Activated CD4-positive, alpha-beta T cell treated with anti-CD3 and anti-CD28 coated beads, Interleukin-2, amount 10 ng/mL, durations not matched to agents 24 days and 14 days (primary cell): ENCODE measurements at regions not wholly inside any gene's neighbourhood (a gene's known extent, or its start where the extent isn't known, plus 50 kb on each side); places are given as distances from the start of the nearest gene placed in this dataset.

ENCODE experiments used
- DNase-seq: peaks from one replicate; pipeline ENCODE4 v3.0.0; 2022
- H3K27ac Mint-ChIP-seq: one replicate; pipeline ENCODE4 v1.8.0; 2022; ENCODE audit warnings: mild to moderate bottlenecking, mixed read lengths
- H3K27me3 Mint-ChIP-seq: one replicate; pipeline ENCODE4 v1.8.0; 2022; ENCODE audit warnings: mixed read lengths
- H3K36me3 Mint-ChIP-seq: one replicate; pipeline ENCODE4 v1.8.0; 2022; ENCODE audit warnings: low read depth, mild to moderate bottlenecking, mixed read lengths
- H3K4me1 Mint-ChIP-seq: one replicate; pipeline ENCODE4 v1.8.0; 2021; ENCODE audit warnings: mixed read lengths
- H3K4me3 Mint-ChIP-seq: one replicate; pipeline ENCODE4 v1.8.0; 2022; ENCODE audit warnings: mild to moderate bottlenecking, moderate library complexity, mixed read lengths
- H3K9me3 Mint-ChIP-seq: one replicate; pipeline ENCODE4 v1.8.0; 2021; ENCODE audit warnings: mixed read lengths
- intact Hi-C: fragments of 100-400 bp; cut with micrococcal nuclease; formaldehyde crosslinking; loops from one replicate; pipeline ENCODE4 v1.15.1; 2023

DNA sequence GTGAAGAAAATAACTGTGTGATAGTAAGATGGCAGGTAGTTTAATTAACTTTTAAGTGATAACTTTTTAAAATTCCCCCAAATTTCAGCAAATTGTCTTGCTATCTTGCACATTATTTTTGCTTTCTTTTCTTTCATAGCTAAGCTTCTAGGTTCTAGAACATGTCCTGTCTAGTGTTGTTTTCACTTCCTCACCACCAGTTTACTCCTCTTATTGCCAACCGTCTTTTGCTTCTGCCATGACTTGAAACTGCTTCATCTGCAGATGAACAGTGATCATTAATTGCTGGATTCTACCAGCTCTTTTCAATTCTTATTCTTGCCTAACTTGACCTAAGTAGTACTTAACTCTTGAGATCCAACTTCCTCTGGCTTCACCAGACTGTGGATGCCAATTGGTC, 137.8 kb downstream of the CENPW start:
- Mint-ChIP-seq H3K4me3 (no peak overlapping the region), H3K4me1 (no peaks in the 10 kb centered on the region), H3K27me3 (no peaks in the 10 kb centered on the region), H3K36me3 (no peaks in the 10 kb centered on the region), H3K27ac (no peak overlapping the region), H3K9me3 (no peaks in the 10 kb centered on the region)
- intact Hi-C loops = no loop called here
- DNase-seq = no peak

DNA sequence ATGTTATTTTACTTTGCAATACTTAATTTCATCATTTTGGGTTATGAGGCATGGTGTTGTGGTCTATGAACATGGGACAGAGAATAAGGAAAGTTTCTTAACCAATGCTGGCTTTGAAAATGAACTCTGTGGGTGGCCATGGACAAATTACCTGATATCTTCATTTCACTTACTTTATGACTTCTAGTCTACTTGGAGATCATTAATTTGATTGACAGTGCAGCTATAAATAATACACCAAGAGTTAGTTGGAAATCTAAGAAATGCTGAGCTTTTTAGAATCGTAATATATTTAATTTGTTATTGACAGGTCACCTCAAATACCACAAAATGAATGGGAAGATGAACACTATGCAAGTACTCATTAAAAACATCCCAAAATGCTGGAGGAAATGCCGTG, 140.4 kb downstream of the CENPW start:
- no peak for DNase-seq
- H3K4me3 Mint-ChIP-seq = no peak overlapping the region
- intact Hi-C loops = no loop called here
- H3K4me1 Mint-ChIP-seq = no peaks in the 10 kb centered on the region
- H3K36me3 Mint-ChIP-seq = no peaks in the 10 kb centered on the region
- no peaks in the 10 kb centered on the region for H3K9me3 Mint-ChIP-seq
- no peak overlapping the region for H3K27ac Mint-ChIP-seq
- no peaks in the 10 kb centered on the region for H3K27me3 Mint-ChIP-seq

DNA sequence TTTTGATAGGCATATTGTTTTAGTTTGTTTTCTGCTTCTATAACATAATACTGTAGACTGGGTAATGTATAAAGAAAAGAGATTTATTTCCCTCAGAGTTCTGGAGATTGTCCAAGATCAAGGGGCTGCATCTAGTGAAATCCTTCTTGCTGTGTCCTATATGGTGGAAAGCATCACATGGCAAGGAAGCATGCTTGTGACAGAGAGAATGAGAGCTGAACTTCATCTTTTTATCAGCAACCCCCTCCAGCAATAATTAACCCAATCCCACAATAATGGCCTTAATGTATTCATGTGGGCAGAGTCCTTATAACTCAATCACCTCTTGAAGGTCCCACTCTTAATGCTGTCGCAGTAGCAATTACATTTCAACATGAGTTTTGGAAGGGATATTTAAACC, 141.4 kb downstream of the CENPW start:
- no peaks in the 10 kb centered on the region for H3K9me3 Mint-ChIP-seq
- H3K4me3 Mint-ChIP-seq = no peak overlapping the region
- no peak for DNase-seq
- intact Hi-C loops = no loop called here
- no peaks in the 10 kb centered on the region for H3K36me3 Mint-ChIP-seq
- no peaks in the 10 kb centered on the region for H3K4me1 Mint-ChIP-seq
- no peak overlapping the region for H3K27ac Mint-ChIP-seq
- H3K27me3 Mint-ChIP-seq = no peaks in the 10 kb centered on the region

DNA sequence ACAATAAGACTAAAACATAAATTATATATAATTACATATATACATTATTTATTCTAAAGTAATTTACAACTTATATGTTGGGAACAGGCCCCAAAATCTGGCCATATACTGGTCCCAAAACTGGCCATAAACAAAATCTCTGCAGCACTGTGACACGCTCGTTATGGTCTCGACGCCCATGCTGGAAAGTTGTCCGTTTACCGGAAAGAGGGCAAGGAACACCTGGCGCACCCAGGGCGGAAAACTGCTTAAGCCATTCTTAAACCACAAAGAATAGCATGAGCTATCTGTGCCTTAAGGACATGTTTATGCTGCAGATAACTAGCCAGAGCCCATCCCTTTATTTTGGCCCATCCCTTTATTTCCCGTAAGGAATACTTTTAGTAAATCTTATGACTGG, 164.9 kb downstream of the CENPW start:
- DNase-seq = no peak
- Mint-ChIP-seq H3K27ac (no peak overlapping the region), H3K36me3 (no peaks in the 10 kb centered on the region), H3K4me1 (no peaks in the 10 kb centered on the region), H3K27me3 (no peaks in the 10 kb centered on the region), H3K4me3 (no peak overlapping the region), H3K9me3 (no peaks in the 10 kb centered on the region)
- intact Hi-C loops = no loop called here

DNA sequence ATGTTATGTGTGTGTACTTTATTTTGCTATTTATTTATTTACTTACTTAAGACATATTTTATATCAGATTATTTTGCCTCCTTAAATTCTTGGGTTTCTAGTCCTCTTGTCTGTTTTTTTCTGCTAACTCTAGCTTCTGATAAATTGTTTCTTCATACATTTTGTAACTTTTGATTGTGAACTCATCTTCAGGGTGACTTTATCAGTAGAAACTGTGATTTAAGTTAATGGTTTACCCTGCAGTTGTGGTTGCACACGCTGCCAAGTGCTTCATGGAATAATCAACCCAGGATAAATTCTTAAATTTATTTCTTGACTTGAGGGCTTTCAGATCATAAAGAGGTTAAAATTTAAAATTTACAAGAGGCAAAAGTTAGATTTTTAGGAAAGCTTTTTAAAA, 173.3 kb downstream of the CENPW start:
- no peak overlapping the region for H3K4me3 Mint-ChIP-seq
- intact Hi-C loops = no loop called here
- H3K9me3 Mint-ChIP-seq = peaks cover 4% of the 10 kb centered on the region
- no peaks in the 10 kb centered on the region for H3K4me1 Mint-ChIP-seq
- H3K27ac Mint-ChIP-seq = no peak overlapping the region
- no peaks in the 10 kb centered on the region for H3K27me3 Mint-ChIP-seq
- DNase-seq = no peak
- no peaks in the 10 kb centered on the region for H3K36me3 Mint-ChIP-seq

DNA sequence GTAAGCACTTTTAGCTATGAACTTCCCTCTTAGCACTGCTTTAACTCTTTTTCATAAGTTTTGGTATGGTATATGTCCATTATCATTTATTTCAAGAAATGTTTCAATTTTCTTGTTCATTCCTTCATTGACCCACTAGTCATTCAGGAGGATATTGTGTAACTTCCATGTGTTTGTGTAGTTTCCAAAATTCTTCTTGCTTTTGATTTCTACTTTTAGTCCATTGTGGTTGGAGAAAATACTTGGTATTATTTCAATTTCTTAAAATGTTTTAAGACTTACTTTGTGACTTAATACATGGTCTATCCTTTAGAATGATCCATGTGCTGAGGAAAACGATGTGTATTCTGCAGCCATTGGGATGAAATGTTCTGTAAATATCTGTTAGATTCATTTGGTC, 176.5 kb downstream of the CENPW start:
- DNase-seq = no peak
- H3K27ac Mint-ChIP-seq = no peak overlapping the region
- no peaks in the 10 kb centered on the region for H3K36me3 Mint-ChIP-seq
- no peaks in the 10 kb centered on the region for H3K4me1 Mint-ChIP-seq
- intact Hi-C loops = no loop called here
- no peaks in the 10 kb centered on the region for H3K9me3 Mint-ChIP-seq
- H3K4me3 Mint-ChIP-seq = no peak overlapping the region
- no peaks in the 10 kb centered on the region for H3K27me3 Mint-ChIP-seq

DNA sequence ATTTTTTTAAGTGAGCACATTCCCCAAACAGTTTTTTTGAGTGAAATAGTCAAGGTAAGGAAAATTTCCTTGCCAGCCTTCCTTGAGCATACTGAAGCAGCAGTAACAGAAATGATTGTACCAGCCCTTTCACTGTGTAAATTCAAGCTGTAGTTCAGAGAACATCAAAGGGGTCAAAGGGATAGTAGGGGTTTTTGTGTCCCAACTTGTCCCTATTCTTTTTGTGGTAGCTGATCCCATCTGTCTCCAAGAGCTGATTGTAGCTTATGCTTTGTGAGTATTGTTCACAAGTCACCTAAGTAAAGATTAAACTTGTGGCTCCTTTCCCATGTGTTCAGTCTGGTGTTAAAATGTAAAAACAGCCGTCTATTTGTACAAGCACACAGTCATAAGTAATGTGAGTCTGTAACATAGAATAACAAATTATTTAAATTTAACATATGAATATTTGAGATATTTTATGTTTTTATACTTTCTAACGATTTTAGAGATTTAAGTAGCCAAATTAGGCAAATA, 185.0 kb downstream of the CENPW start:
- Mint-ChIP-seq H3K27me3 (peaks cover 2% of the 10 kb centered on the region), H3K9me3 (no peaks in the 10 kb centered on the region), H3K36me3 (no peaks in the 10 kb centered on the region), H3K4me1 (no peaks in the 10 kb centered on the region), H3K27ac (no peak overlapping the region), H3K4me3 (no peak overlapping the region)
- DNase-seq = no peak
- intact Hi-C loops = no loop called here

DNA sequence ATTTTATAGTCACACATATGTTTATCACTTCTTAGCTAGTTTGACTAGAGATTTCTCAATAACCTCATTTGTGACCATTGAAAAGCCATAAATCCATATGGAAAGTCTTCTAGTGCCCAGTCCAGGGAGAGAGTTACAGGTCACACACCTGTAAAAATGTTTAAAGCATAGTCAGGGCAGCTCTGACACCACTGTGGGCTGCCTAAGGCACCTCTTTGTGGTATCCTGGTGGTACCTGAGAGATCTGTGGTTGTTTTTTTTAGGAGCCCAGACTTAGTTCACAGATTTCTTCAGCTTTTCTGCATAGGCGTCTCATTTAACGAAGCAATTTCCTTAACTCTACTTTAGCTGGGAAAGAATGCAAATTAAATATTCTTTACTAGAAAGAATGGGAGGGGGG, 186.6 kb downstream of the CENPW start:
- Mint-ChIP-seq H3K9me3 (no peaks in the 10 kb centered on the region), H3K4me3 (no peak overlapping the region), H3K36me3 (no peaks in the 10 kb centered on the region), H3K27ac (no peak overlapping the region), H3K27me3 (peaks cover 2% of the 10 kb centered on the region), H3K4me1 (no peaks in the 10 kb centered on the region)
- no peak for DNase-seq
- intact Hi-C loops = no loop called here

DNA sequence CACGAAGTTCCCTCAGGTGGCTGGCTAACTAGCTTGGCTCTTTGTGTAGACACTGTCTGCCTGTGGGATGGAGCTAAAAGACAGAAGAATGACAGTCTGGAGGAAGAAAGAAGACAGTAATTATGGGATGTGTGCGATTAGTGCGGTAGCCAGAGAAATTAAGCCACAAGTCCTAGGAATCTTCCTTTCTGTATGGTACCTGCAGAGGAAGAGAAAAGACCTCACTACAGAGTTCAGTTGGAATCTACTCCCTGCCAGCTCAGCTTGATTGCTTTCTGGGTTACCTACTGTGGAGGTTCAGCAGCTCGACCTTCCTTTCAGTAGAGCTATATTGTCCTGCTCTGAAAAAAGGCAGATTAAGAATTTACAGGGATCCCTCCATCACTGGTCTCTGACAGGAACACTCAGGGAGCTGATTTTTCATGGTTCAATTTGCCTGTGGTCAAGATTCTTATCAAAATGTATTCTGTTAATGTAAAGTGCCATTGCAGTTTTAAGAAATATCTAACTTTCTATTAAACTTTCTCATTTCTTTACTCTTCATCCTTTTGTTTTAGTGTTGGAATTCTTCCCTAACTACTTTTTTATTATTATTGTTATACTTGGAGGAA, 187.2 kb downstream of the CENPW start:
- H3K27ac Mint-ChIP-seq = no peak overlapping the region

DNA sequence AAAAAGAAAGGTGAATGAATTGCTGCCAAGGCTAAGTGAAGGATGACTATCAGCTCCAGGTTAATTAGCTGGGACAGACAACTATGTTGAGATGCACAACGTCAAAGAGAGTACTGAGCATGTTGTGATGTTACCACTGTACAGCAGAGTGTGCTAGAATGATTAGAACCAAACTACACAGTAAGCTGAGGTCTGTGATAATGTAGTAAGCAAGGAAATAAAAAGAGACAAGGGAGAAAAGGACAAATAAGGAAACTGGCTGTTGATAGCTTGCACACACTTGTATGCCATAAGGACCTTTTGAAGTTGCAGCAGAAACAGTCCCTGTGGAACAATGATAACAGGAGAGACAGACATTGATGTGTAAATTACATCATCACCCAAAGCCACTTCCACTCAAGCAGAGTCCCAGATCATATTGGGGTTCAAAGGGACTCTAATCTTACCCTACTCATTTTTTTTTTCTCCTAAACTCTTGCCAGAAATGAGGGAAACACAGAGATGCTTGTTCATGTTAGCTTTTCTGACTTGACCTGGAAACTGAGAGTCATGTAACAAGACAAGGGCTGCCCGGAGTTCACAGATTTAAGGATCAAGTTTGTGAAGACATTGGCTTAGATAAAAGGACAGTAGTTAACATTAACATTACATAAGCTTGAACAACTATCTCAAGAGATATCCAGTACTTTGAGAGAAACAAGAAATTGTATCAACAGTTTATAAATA, 189.9 kb downstream of the CENPW start:
- Mint-ChIP-seq H3K9me3 (no peaks in the 10 kb centered on the region), H3K36me3 (no peaks in the 10 kb centered on the region), H3K27me3 (peaks cover 2% of the 10 kb centered on the region), H3K27ac (no peak overlapping the region), H3K4me1 (no peaks in the 10 kb centered on the region), H3K4me3 (no peak overlapping the region)
- DNase-seq = no peak
- intact Hi-C loops = no loop called here

More for the DNA sequence above, 187.2 kb downstream of the CENPW start:
- H3K27me3 Mint-ChIP-seq = peaks cover 2% of the 10 kb centered on the region
- no peaks in the 10 kb centered on the region for H3K36me3 Mint-ChIP-seq
- H3K4me3 Mint-ChIP-seq = no peak overlapping the region
- intact Hi-C loops = no loop called here
- H3K4me1 Mint-ChIP-seq = no peaks in the 10 kb centered on the region
- H3K9me3 Mint-ChIP-seq = no peaks in the 10 kb centered on the region
- no peak for DNase-seq

DNA sequence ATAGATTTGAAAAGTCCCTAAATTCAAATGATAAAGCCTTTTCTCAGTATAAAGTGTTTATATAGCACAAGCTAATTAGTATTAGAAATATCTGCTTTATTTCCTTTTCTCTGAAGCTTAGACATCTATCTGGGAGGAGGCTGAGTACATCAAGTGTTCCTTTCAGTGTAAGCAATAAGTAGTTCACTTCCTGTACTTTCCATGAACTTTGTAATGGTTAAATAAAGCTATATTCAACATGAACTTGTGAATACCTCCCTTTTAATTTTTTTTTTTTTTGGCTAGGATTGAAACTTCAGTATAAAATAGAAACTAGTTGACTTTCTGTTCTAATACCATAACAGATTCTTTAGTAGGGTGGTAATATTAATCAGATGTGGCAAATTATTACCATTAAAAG, 190.9 kb downstream of the CENPW start:
- no peaks in the 10 kb centered on the region for H3K4me1 Mint-ChIP-seq
- no peaks in the 10 kb centered on the region for H3K36me3 Mint-ChIP-seq
- intact Hi-C loops = no loop called here
- no peak overlapping the region for H3K4me3 Mint-ChIP-seq
- no peak for DNase-seq
- no peak overlapping the region for H3K27ac Mint-ChIP-seq
- no peaks in the 10 kb centered on the region for H3K9me3 Mint-ChIP-seq
- H3K27me3 Mint-ChIP-seq = peaks cover 2% of the 10 kb centered on the region

DNA sequence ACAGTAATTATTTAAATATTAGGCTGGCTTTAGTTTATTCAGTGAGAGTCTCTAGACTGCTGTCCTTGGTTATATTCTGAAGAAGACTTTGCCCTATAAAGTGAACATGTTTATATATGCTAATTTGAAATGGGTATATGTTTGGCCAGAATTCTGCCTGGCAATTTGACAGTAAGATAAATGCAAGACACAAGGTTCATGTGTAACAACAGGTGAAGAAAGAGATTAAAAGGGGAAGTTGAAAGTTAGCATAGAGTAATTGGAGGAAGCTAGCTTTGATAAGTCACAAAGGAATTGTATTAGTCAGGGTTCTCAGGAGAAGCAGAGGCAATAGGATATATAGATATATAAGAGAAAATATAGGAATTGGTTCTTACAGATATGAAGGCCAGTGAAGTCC, 191.4 kb downstream of the CENPW start:
- Mint-ChIP-seq H3K9me3 (no peaks in the 10 kb centered on the region), H3K4me3 (no peak overlapping the region), H3K27ac (no peak overlapping the region), H3K27me3 (peaks cover 2% of the 10 kb centered on the region), H3K36me3 (no peaks in the 10 kb centered on the region), H3K4me1 (no peaks in the 10 kb centered on the region)
- no peak for DNase-seq
- intact Hi-C loops = no loop called here

DNA sequence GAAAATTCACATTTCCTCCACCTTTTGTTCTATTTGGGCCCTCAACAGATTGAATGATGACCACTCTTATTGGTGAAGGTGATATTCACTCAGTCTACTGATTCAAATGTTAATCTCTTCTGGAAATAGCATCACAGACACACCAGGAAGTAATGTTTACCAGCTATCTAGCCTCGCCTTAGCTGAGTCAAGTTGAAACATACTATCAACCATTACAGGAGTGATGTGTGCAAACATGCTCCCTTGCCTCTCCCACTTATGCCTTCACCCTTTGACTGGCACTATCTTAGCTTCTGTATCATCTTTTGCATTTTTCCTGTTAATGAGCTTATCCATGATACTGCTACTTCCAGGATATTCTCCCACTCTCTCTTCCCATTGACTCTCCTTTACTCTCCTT, 191.9 kb downstream of the CENPW start:
- H3K36me3 Mint-ChIP-seq = no peaks in the 10 kb centered on the region

DNA sequence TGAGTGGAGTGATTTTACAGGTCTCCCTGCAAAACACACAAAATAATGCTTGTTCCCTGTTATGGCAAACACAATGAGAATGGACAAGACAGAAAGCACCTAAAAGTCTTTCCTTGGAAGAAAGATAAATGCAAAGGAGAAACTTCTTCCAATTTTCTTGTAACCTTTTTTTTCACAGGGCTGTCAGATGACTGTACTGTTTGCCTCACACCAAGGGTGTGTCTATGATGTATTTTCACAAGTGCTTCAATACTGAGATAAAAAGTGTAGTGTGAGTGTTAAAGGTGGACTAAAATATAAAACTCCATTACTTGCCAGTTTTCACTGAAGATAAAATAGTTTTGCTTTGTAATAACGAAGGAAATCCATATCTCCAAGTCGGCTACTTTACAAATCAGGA, 194.5 kb downstream of the CENPW start:
- intact Hi-C loops = no loop called here
- H3K9me3 Mint-ChIP-seq = no peaks in the 10 kb centered on the region
- no peak overlapping the region for H3K4me3 Mint-ChIP-seq
- H3K4me1 Mint-ChIP-seq = no peaks in the 10 kb centered on the region
- H3K36me3 Mint-ChIP-seq = no peaks in the 10 kb centered on the region
- no peak for DNase-seq
- peaks cover 1% of the 10 kb centered on the region for H3K27me3 Mint-ChIP-seq
- no peak overlapping the region for H3K27ac Mint-ChIP-seq

More for the DNA sequence above, 191.9 kb downstream of the CENPW start:
- H3K27ac Mint-ChIP-seq = no peak overlapping the region
- peaks cover 1% of the 10 kb centered on the region for H3K27me3 Mint-ChIP-seq
- intact Hi-C loops = no loop called here
- H3K4me1 Mint-ChIP-seq = no peaks in the 10 kb centered on the region
- no peak for DNase-seq
- no peaks in the 10 kb centered on the region for H3K9me3 Mint-ChIP-seq
- no peak overlapping the region for H3K4me3 Mint-ChIP-seq

DNA sequence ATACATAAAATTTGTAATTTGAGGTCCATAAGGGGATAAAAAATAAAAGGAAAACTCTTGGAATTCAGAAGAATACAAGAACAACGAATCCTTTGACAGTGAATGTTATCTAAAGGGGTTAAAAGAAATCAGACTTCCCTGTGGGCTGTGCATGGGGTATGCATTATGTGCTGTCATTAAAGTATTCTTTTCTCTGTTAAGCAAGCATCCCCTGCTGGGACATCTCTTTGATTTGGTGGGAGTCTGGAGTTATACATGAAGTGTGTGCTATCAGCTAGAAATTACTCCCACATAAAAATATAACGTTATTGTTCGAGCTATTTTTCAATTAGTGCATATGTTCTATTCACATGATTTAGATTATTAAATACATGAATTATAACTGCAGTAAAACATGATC, 195.2 kb downstream of the CENPW start:
- H3K4me1 Mint-ChIP-seq = no peaks in the 10 kb centered on the region
- DNase-seq = no peak
- no peaks in the 10 kb centered on the region for H3K36me3 Mint-ChIP-seq
- peaks cover 1% of the 10 kb centered on the region for H3K27me3 Mint-ChIP-seq
- H3K27ac Mint-ChIP-seq = no peak overlapping the region
- intact Hi-C loops = no loop called here
- H3K4me3 Mint-ChIP-seq = no peak overlapping the region
- no peaks in the 10 kb centered on the region for H3K9me3 Mint-ChIP-seq
